DOHH2 (cell line): ENCODE measurements at regions not wholly inside any gene's neighbourhood (a gene's known extent, or its start where the extent isn't known, plus 50 kb on each side); places are given as distances from the start of the nearest gene placed in this dataset.

ENCODE experiments used
- H3F3A ChIP-seq: fragments of 200-600 bp; sonication (generic), shearing (Covaris generic); 2 replicates; pipeline ENCODE4 v1.6.0; 2016; ENCODE audit warnings: antibody characterized with exemption, mild to moderate bottlenecking; ENCODE audit not compliant: control insufficient read depth, insufficient read depth
- H3K27ac ChIP-seq: fragments of 200-600 bp; sonication (generic); 2 replicates; pipeline ENCODE4 v1.5.1; 2014; ENCODE audit warnings: low read depth, mild to moderate bottlenecking, low read length, moderate library complexity
- H3K27me3 ChIP-seq: fragments of 200-600 bp; sonication (generic); 2 replicates; pipeline ENCODE4 v1.6.1; 2014; ENCODE audit warnings: mild to moderate bottlenecking, low read length, mixed read lengths; ENCODE audit not compliant: control insufficient read depth
- H3K36me3 ChIP-seq: fragments of 200-600 bp; sonication (generic); 2 replicates; pipeline ENCODE4 v1.6.1; 2014; ENCODE audit warnings: mild to moderate bottlenecking, low read length, moderate library complexity, mixed read lengths; ENCODE audit not compliant: control insufficient read depth
- H3K4me1 ChIP-seq: fragments of 200-600 bp; sonication (generic); 2 replicates; pipeline ENCODE4 v1.6.1; 2014; ENCODE audit warnings: mild to moderate bottlenecking, low read length, mixed read lengths; ENCODE audit not compliant: control insufficient read depth
- H3K4me2 ChIP-seq: fragments of 200-600 bp; sonication (generic); 2 replicates; pipeline ENCODE4 v1.6.0; 2014; ENCODE audit warnings: mild to moderate bottlenecking, low read length, moderate library complexity
- H3K4me3 ChIP-seq: fragments of 200-600 bp; sonication (generic); 2 replicates; pipeline ENCODE4 v1.5.1; 2014; ENCODE audit warnings: mild to moderate bottlenecking, low read length, mixed read lengths
- H3K79me2 ChIP-seq: fragments of 200-600 bp; sonication (generic); 2 replicates; pipeline ENCODE4 v1.6.1; 2014; ENCODE audit warnings: mild to moderate bottlenecking, low read length, mixed read lengths; ENCODE audit not compliant: control insufficient read depth
- H3K9me2 ChIP-seq: fragments of 200-600 bp; sonication (generic); replicated peaks from 2 replicates; pipeline ENCODE4 v1.6.1; 2014; ENCODE audit warnings: mild to moderate bottlenecking, low read length, mixed read lengths; ENCODE audit not compliant: control insufficient read depth
- H3K9me3 ChIP-seq: fragments of 200-600 bp; sonication (generic); 2 replicates; pipeline ENCODE4 v1.6.1; 2014; ENCODE audit warnings: antibody characterized with exemption, low read length, mixed read lengths; ENCODE audit not compliant: control insufficient read depth, insufficient read depth
- H4K20me1 ChIP-seq: fragments of 200-600 bp; sonication (generic); 2 replicates; pipeline ENCODE4 v1.6.0; 2014; ENCODE audit warnings: low read depth, mild to moderate bottlenecking, antibody characterized with exemption, low read length, moderate library complexity; ENCODE audit not compliant: control insufficient read depth, insufficient read depth
- CTCF ChIP-seq: fragments of 200-600 bp; sonication (generic); IDR thresholded peaks from one replicate; pipeline ENCODE4 v1.5.1; 2014; ENCODE audit warnings: antibody characterized with exemption, mild to moderate bottlenecking, low read depth, low read length; ENCODE audit not compliant: poor library complexity, severe bottlenecking
- EZH2phosphoT487 ChIP-seq: fragments of 200-600 bp; sonication (generic); IDR thresholded peaks from 2 replicates; pipeline ENCODE4 v1.6.1; 2017; ENCODE audit warnings: borderline replicate concordance, mild to moderate bottlenecking, antibody characterized with exemption, low read length, moderate library complexity, mixed read lengths

- 0 out of 2 replicates have a peak, but pooled peaks cover 3% of the 10 kb centered on the region for H3F3A ChIP-seq
- H3K4me2 ChIP-seq = no peak overlapping the region
- H3K27me3 ChIP-seq = no peaks in the 10 kb centered on the region
- H3K79me2 ChIP-seq = no peaks in the 10 kb centered on the region
- H3K4me1 ChIP-seq = peaks cover 30% of the 10 kb centered on the region
- no peaks in the 10 kb centered on the region for H3K9me3 ChIP-seq
- H4K20me1 ChIP-seq = no peaks in the 10 kb centered on the region
- H3K36me3 ChIP-seq = no peaks in the 10 kb centered on the region
- TF ChIP-seq CTCF (no peak), EZH2phosphoT487 (no peak)
- no peaks in the 10 kb centered on the region for H3K9me2 ChIP-seq
- H3K4me3 ChIP-seq = no peak overlapping the region
- no peak overlapping the region for H3K27ac ChIP-seq
These were observed 129.4 kb upstream of the AFDN start for GRCh38 chr6:167697316-167697715.

GRCh38 chr6:167698540-167698939 is 128.2 kb upstream of the AFDN start:
- Histone ChIP-seq H3K27ac (no peak overlapping the region), H3K9me3 (no peaks in the 10 kb centered on the region), H3F3A (0 out of 2 replicates have a peak, but pooled peaks cover 3% of the 10 kb centered on the region), H4K20me1 (no peaks in the 10 kb centered on the region), H3K4me3 (no peak overlapping the region), H3K4me2 (no peak overlapping the region), H3K9me2 (no peaks in the 10 kb centered on the region), H3K27me3 (no peaks in the 10 kb centered on the region), H3K4me1 (peaks cover 35% of the 10 kb centered on the region), H3K79me2 (no peaks in the 10 kb centered on the region), H3K36me3 (no peaks in the 10 kb centered on the region)
- TF ChIP-seq CTCF (no peak), EZH2phosphoT487 (no peak)

DNA sequence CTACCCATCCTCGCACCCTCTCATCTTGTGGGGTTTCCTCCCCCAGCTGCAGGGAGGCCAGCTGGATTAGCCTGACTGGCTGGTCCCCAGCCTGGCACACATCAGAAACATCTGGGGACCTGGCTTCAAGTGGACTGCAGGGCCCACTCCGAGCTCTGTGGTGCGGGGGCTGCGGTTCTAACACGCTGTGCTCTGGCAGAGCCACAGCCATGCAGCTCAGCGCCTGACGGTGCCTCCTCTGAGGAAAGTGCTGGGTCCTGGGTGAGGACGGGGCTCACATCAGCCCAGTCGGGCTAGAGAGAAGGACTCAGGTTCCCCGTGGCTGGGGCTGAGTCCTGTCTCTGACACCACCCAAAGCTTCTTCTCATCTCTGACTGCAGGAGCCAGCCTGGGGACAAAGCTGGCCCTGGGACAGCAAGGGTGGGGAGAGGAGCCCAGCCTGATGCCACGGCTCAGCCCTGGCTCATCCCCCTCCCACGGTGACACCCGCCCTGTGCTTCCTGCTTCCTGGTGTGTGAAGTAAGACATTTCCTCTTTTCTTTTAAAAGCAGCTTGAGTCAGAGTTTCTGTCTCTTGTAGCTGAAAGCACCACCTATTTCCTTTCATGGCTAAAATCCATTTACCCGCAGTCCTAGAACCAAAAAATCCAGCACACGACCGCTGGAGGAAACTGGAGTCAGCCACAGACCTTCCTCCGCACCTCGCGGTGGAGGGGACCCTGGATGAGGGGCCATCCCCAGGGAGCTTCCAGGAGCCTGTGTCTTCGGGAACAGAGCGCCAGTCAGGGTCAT is 127.4 kb upstream of the AFDN start:
- Histone ChIP-seq H3K9me3 (no peaks in the 10 kb centered on the region), H3K79me2 (no peaks in the 10 kb centered on the region), H3F3A (0 out of 2 replicates have a peak, but pooled peaks cover 3% of the 10 kb centered on the region), H3K4me1 (peaks cover 36% of the 10 kb centered on the region), H3K9me2 (no peaks in the 10 kb centered on the region), H3K4me2 (peak overlapping the region; percentile 81), H3K27me3 (no peaks in the 10 kb centered on the region), H3K27ac (peak overlapping the region; percentile 46), H3K4me3 (peak overlapping the region; percentile 57), H4K20me1 (no peaks in the 10 kb centered on the region), H3K36me3 (no peaks in the 10 kb centered on the region)
- no peak for TF ChIP-seq EZH2phosphoT487
- no peak for TF ChIP-seq CTCF
